Cardiac muscle cell (in vitro differentiated cells and primary cell): ENCODE measurements at regions not wholly inside any gene's neighbourhood (a gene's known extent, or its start where the extent isn't known, plus 50 kb on each side); places are given as distances from the start of the nearest gene placed in this dataset.

Source experiments
- DNase-seq, 2 donors: peaks; one replicate each; pipeline versions ENCODE4 v3.0.0 to v3.0.0-alpha.2; 2010 to 2017; ENCODE audit warnings: low read depth in 1 of 2, low spot score in 1 of 2
- H3K27ac ChIP-seq: fragments of 200-600 bp; sonication (generic); 2 replicates; pipeline ENCODE4 v1.5.1; 2016
- H3K27me3 ChIP-seq: fragments of 200-600 bp; sonication (generic); 2 replicates; pipeline ENCODE4 v1.6.0; 2016; ENCODE audit warnings: control low read depth
- H3K36me3 ChIP-seq: fragments of 200-600 bp; sonication (generic); 2 replicates; pipeline ENCODE4 v1.5.1; 2016; ENCODE audit warnings: control low read depth
- H3K4me1 ChIP-seq: fragments of 200-600 bp; sonication (generic); 2 replicates; pipeline ENCODE4 v1.8.1; 2017; ENCODE audit warnings: low read depth, mild to moderate bottlenecking, mixed run types
- H3K4me3 ChIP-seq: fragments of 200-600 bp; sonication (generic); 2 replicates; pipeline ENCODE4 v1.5.1; 2016; ENCODE audit warnings: mild to moderate bottlenecking
- H3K9me3 ChIP-seq: fragments of 200-600 bp; sonication (generic); 2 replicates; pipeline ENCODE4 v1.5.1; 2017; ENCODE audit warnings: low read depth, mild to moderate bottlenecking, control low read depth
- TF ChIP-seq, protein P1 (sequence below): IDR thresholded peaks from 2 replicates; pipeline ENCODE4 v1.5.1; 2012; ENCODE audit warnings: low read depth, mild to moderate bottlenecking, low read length

GRCh38 chrX:69253821-69254220 lies 88.6 kb upstream of the PJA1 start:
- no peaks in the 10 kb centered on the region for H3K36me3 ChIP-seq
- no peaks in the 10 kb centered on the region for H3K27me3 ChIP-seq
- no peaks in the 10 kb centered on the region for H3K9me3 ChIP-seq
- no peak for DNase-seq
- TF ChIP-seq, protein P1, sequence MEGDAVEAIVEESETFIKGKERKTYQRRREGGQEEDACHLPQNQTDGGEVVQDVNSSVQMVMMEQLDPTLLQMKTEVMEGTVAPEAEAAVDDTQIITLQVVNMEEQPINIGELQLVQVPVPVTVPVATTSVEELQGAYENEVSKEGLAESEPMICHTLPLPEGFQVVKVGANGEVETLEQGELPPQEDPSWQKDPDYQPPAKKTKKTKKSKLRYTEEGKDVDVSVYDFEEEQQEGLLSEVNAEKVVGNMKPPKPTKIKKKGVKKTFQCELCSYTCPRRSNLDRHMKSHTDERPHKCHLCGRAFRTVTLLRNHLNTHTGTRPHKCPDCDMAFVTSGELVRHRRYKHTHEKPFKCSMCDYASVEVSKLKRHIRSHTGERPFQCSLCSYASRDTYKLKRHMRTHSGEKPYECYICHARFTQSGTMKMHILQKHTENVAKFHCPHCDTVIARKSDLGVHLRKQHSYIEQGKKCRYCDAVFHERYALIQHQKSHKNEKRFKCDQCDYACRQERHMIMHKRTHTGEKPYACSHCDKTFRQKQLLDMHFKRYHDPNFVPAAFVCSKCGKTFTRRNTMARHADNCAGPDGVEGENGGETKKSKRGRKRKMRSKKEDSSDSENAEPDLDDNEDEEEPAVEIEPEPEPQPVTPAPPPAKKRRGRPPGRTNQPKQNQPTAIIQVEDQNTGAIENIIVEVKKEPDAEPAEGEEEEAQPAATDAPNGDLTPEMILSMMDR = no peak
- H3K4me1 ChIP-seq = peaks cover 7% of the 10 kb centered on the region
- no peak overlapping the region for H3K4me3 ChIP-seq
- H3K27ac ChIP-seq = no peak overlapping the region

GRCh38 chrX:69243276-69243675 lies 78.0 kb upstream of the PJA1 start:
- Histone ChIP-seq H3K27ac (no peak overlapping the region), H3K4me3 (no peak overlapping the region), H3K27me3 (no peaks in the 10 kb centered on the region), H3K36me3 (no peaks in the 10 kb centered on the region), H3K4me1 (peaks cover 4% of the 10 kb centered on the region), H3K9me3 (no peaks in the 10 kb centered on the region)
- TF ChIP-seq, protein P1 = no peak
- no peak for DNase-seq

DNA sequence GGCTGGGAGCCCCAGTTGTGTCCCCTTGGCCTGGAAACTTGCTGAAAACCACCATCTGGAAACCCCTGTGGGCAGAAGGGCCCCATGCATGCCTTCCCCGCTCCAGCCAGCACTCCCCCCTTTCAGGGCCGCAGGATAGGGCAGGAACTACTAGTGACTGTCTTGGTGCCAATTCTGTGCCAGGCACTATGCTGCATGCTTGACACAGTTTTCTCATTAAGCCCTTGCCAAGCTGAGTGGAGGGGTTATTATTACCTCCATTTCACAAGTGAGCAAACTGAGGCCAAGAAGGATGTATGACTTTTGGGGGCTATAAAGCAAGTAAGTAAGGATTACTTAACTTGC lies 73.6 kb upstream of the PJA1 start:
- TF ChIP-seq, protein P1 = no peak
- H3K27me3 ChIP-seq = no peaks in the 10 kb centered on the region
- no peaks in the 10 kb centered on the region for H3K36me3 ChIP-seq
- peaks cover 5% of the 10 kb centered on the region for H3K4me1 ChIP-seq
- H3K9me3 ChIP-seq = no peaks in the 10 kb centered on the region
- no peak overlapping the region for H3K27ac ChIP-seq
- no peak overlapping the region for H3K4me3 ChIP-seq
- DNase-seq = no peak

GRCh38 chrX:69238114-69238886 lies 73.0 kb upstream of the PJA1 start:
- H3K27ac ChIP-seq = no peak overlapping the region
- H3K9me3 ChIP-seq = no peaks in the 10 kb centered on the region
- peak in 1 of 2 donors; percentile 37 for DNase-seq
- H3K4me3 ChIP-seq = no peak overlapping the region
- no peaks in the 10 kb centered on the region for H3K27me3 ChIP-seq
- TF ChIP-seq, protein P1 = no peak
- H3K36me3 ChIP-seq = no peaks in the 10 kb centered on the region
- H3K4me1 ChIP-seq = peaks cover 5% of the 10 kb centered on the region

DNA sequence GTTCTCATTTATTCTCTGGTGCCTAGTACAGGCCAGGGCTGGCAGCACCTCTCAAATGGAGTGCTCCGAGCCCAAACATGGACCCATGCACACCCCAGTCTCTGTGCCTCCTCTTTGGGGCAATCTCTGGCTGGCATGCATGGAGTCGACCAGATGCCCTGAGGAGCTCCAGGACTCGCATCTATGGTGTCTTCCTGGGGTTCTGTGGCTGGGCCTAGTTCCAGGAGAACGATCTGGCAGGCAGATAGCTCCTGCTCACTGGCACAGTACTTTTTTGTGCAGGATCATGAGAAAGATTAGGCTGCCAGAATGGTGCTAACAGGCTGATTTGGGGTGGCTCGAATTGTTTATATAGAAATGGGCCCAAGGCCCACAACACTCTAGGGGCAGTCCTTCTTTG lies 72.0 kb upstream of the PJA1 start:
- Histone ChIP-seq H3K36me3 (no peaks in the 10 kb centered on the region), H3K9me3 (no peaks in the 10 kb centered on the region), H3K4me1 (peaks cover 5% of the 10 kb centered on the region), H3K27ac (no peak overlapping the region), H3K27me3 (no peaks in the 10 kb centered on the region), H3K4me3 (no peak overlapping the region)
- DNase-seq = no peak
- TF ChIP-seq, protein P1 = no peak
